Endothelial cell of umbilical vein (primary cell): ENCODE measurements at regions not wholly inside any gene's neighbourhood (a gene's known extent, or its start where the extent isn't known, plus 50 kb on each side); places are given as distances from the start of the nearest gene placed in this dataset.
A peak's percentile ranks its signal among the peaks of the same experiment; 100 is the strongest.

Experiments used
- BruUV-seq: library from RNA; stranded (reverse); fragments of 400-500 nt; replicated peaks from 2 replicates; lab custom pipeline; 2021; lab: Mats Ljungman, UMichigan
- CTCF ChIA-PET: fragments of 300-600, 350-600 bp; sonication (Branson Sonifier 250); formaldehyde crosslinking; loops from one replicate; lab custom pipeline; 2021; ENCODE audit warnings: antibody characterized with exemption, inconsistent platforms; lab: Charles Lee
- POLR2A ChIA-PET: fragments of 300-600, 350-600 bp; sonication (Branson Sonifier 250); formaldehyde crosslinking; loops from one replicate; lab custom pipeline; 2021; ENCODE audit warnings: antibody characterized with exemption, inconsistent platforms; lab: Charles Lee
- DNase-seq: peaks from one replicate; pipeline ENCODE4 v3.0.0-alpha.2; 2011; ENCODE audit warnings: low read depth, low spot score
- FAIRE-seq: peaks from 2 replicates; lab custom pipeline; 2011; peaks lifted over from hg19 to GRCh38; lab: Jason Lieb, UNC
- H2AFZ ChIP-seq: 2 replicates; pipeline ENCODE4 v1.6.0; 2012; ENCODE audit warnings: low read depth, low read length, control low read depth, inconsistent platforms
- H3K27ac ChIP-seq: 2 replicates; pipeline ENCODE4 v1.5.1; 2011; ENCODE audit warnings: low read depth, mild to moderate bottlenecking, control low read depth, low read length, moderate library complexity; ENCODE audit not compliant: insufficient read depth
- H3K27me3 ChIP-seq, 2 experiments: 2 replicates each; pipeline versions ENCODE4 v1.6.0 to v1.6.1; 2011; ENCODE audit warnings: low read length in 2 of 2, mixed read lengths in 1 of 2; ENCODE audit not compliant: control insufficient read depth in 2 of 2, insufficient read depth in 2 of 2
- H3K36me3 ChIP-seq, 2 experiments: 2 replicates in 1 of 2; 3 replicates in 1 of 2; pipeline ENCODE4 v1.5.1; 2011; ENCODE audit warnings: low read length in 2 of 2, mild to moderate bottlenecking in 1 of 2, moderate library complexity in 1 of 2; ENCODE audit not compliant: control insufficient read depth in 2 of 2, insufficient read depth in 2 of 2; ENCODE audit errors: extremely low read depth in 1 of 2
- H3K4me1 ChIP-seq: 3 replicates; pipeline ENCODE4 v1.5.1; 2011; ENCODE audit warnings: mild to moderate bottlenecking, low read length; ENCODE audit not compliant: control insufficient read depth, insufficient read depth; ENCODE audit errors: extremely low read depth
- H3K4me2 ChIP-seq: 2 replicates; pipeline ENCODE4 v1.6.1; 2011; ENCODE audit warnings: low read length, control low read depth, mixed read lengths; ENCODE audit not compliant: insufficient read depth
- H3K4me3 ChIP-seq, 3 experiments: fragments of 200-600 bp in 1 of 3; sonication (generic), shearing (Covaris generic) in 1 of 3; replicated peaks in 1 of 3; 2 replicates each; pipeline ENCODE4 v1.5.1; 2011 to 2016; ENCODE audit warnings: control low read depth in 3 of 3, low read length in 3 of 3, mild to moderate bottlenecking in 2 of 3, inconsistent platforms in 1 of 3, low read depth in 1 of 3, moderate library complexity in 1 of 3; ENCODE audit not compliant: insufficient read depth in 1 of 3
- H3K79me2 ChIP-seq: 2 replicates; pipeline ENCODE4 v1.6.0; 2012; ENCODE audit warnings: low read length, inconsistent platforms; ENCODE audit not compliant: control insufficient read depth, insufficient read depth
- H3K9ac ChIP-seq: replicated peaks from 2 replicates; pipeline ENCODE3; 2011; ENCODE audit warnings: low read length, control low read depth; ENCODE audit not compliant: insufficient read depth; ENCODE audit errors: extremely low read depth
- H3K9me1 ChIP-seq: replicated peaks from 3 replicates; pipeline ENCODE4 v1.6.0; 2011; ENCODE audit warnings: mild to moderate bottlenecking, low read length; ENCODE audit not compliant: control insufficient read depth, insufficient read depth; ENCODE audit errors: extremely low read depth
- H3K9me3 ChIP-seq: replicated peaks from 2 replicates; pipeline ENCODE4 v1.5.1; 2012; ENCODE audit warnings: low read length, inconsistent platforms; ENCODE audit not compliant: control insufficient read depth, insufficient read depth
- H4K20me1 ChIP-seq: replicated peaks from 2 replicates; pipeline ENCODE3; 2011; ENCODE audit warnings: mild to moderate bottlenecking, low read length; ENCODE audit not compliant: control insufficient read depth, insufficient read depth; ENCODE audit errors: extremely low read depth
- CTCF ChIP-seq, 2 donors: IDR thresholded peaks; 1 replicate in 1 of 2; 2 replicates in 1 of 2; pipeline ENCODE4 v1.5.1; 2011; ENCODE audit warnings: low read length in 2 of 2, mild to moderate bottlenecking in 2 of 2, moderate library complexity in 2 of 2, control low read depth in 1 of 2, inconsistent platforms in 1 of 2, low read depth in 1 of 2; ENCODE audit not compliant: insufficient read depth in 1 of 2; ENCODE audit errors: extremely low read depth in 1 of 2
- EZH2 ChIP-seq: IDR thresholded peaks from 2 replicates; pipeline ENCODE4 v1.6.1; 2012; ENCODE audit warnings: borderline replicate concordance, low read depth, mild to moderate bottlenecking, moderate library complexity, low read length, inconsistent platforms; ENCODE audit not compliant: severe bottlenecking
- FOS ChIP-seq: IDR thresholded peaks from 2 replicates; pipeline ENCODE4 v1.6.1; 2011; ENCODE audit warnings: mild to moderate bottlenecking, low read length, moderate library complexity, borderline replicate concordance; ENCODE audit not compliant: insufficient read depth
- GATA2 ChIP-seq: IDR thresholded peaks from 2 replicates; pipeline ENCODE4 v1.7.0; 2011; ENCODE audit warnings: low read depth, mild to moderate bottlenecking, moderate library complexity, mixed read lengths, low read length; ENCODE audit not compliant: insufficient read length, insufficient read depth
- JUN ChIP-seq: IDR thresholded peaks from 2 replicates; pipeline ENCODE4 v1.6.1; 2011; ENCODE audit warnings: borderline replicate concordance, low read depth; ENCODE audit not compliant: insufficient read length, insufficient read depth
- MAX ChIP-seq: IDR thresholded peaks from 2 replicates; pipeline ENCODE4 v1.6.1; 2011; ENCODE audit not compliant: insufficient read depth, insufficient read length
- MYC ChIP-seq: IDR thresholded peaks from one replicate; pipeline ENCODE4 v1.6.1; 2011; ENCODE audit warnings: mild to moderate bottlenecking, low read depth, low read length
- POLR2A ChIP-seq: IDR thresholded peaks from 2 replicates; pipeline ENCODE4 v1.6.1; 2012; ENCODE audit warnings: low read depth, mild to moderate bottlenecking, control low read depth, low read length
- POLR2AphosphoS5 ChIP-seq: IDR thresholded peaks from 2 replicates; pipeline ENCODE4 v1.6.1; 2012; ENCODE audit warnings: low read depth, mild to moderate bottlenecking, control low read depth, low read length, moderate library complexity; ENCODE audit not compliant: insufficient read depth
- dilution Hi-C: fragments of 300-500 bp; cut with MboI; formaldehyde crosslinking; loops from one replicate; pipeline ENCODE4 v1.15.0; 2019; ENCODE audit warnings: low sequenced_read_pairs; ENCODE audit not compliant: extremely low pct_ligation_motif_present
- intact Hi-C: fragments of 100-400 bp; cut with micrococcal nuclease; formaldehyde crosslinking; loops from one replicate; pipeline ENCODE4 v1.10.0; 2022

GRCh38 chr10:31584098-31584631 lies 265.1 kb downstream of the ZEB1 start:
- CTCF ChIA-PET, result interaction anchor here (1.1 to 1.4 kb wide), 3 partner anchors 8 to 83 kb away, joined by 3 to 4 read pairs (median 4); no protein-coding TSS in a partner anchor
- FAIRE-seq (no peak), DNase-seq (no peak)
- dilution Hi-C loops, result no loop called here
- Histone ChIP-seq H3K79me2 (no peaks in the 10 kb centered on the region), H2AFZ (peak overlapping the region; percentile 62), H3K9ac (no peak overlapping the region), H3K4me2 (no peak overlapping the region), H3K4me3 (no peak overlapping the region), H3K9me3 (no peaks in the 10 kb centered on the region), H3K4me1 (peaks cover 9% of the 10 kb centered on the region), H3K9me1 (no peaks in the 10 kb centered on the region), H3K27me3 (no peaks in the 10 kb centered on the region), H4K20me1 (no peaks in the 10 kb centered on the region), H3K27ac (no peak overlapping the region), H3K36me3 (no peaks in the 10 kb centered on the region)
- intact Hi-C loops, result no loop called here
- POLR2A ChIA-PET, result no interaction called here
- no peak for TF ChIP-seq JUN
- TF ChIP-seq FOS, result no peak
- TF ChIP-seq MYC, result no peak
- no peak for TF ChIP-seq EZH2
- TF ChIP-seq GATA2, result no peak
- no peak for TF ChIP-seq POLR2AphosphoS5
- no peak for TF ChIP-seq MAX
- TF ChIP-seq POLR2A, result no peak
- TF ChIP-seq CTCF (IDR thresholded peaks at IDR 0.05; ENCODE audit: extremely low read depth in 1 of 2, insufficient read depth in 1 of 2, low read depth in 1 of 2, low read length in 2 of 2), result no peak
- BruUV-seq, result no TSS peak
